PC-3 (cell line): ENCODE measurements at regions not wholly inside any gene's neighbourhood (a gene's known extent, or its start where the extent isn't known, plus 50 kb on each side); places are given as distances from the start of the nearest gene placed in this dataset.

Experiments
- CTCF ChIP-seq: fragments of 300-600 bp; sonication (generic); conservative IDR thresholded peaks from 2 replicates; pipeline ENCODE4 v1.5.1; 2017; ENCODE audit warnings: antibody characterized with exemption, low read depth, mild to moderate bottlenecking, low read length
- EZH2 ChIP-seq: fragments of 300-600 bp; sonication (generic); IDR thresholded peaks from one replicate; pipeline ENCODE4 v1.6.1; 2017; ENCODE audit warnings: antibody characterized with exemption, mild to moderate bottlenecking, low read length; ENCODE audit not compliant: unreplicated experiment
- EZH2phosphoT487 ChIP-seq: fragments of 300-600 bp; sonication (generic); IDR thresholded peaks from 2 replicates; pipeline ENCODE4 v1.6.1; 2018; ENCODE audit warnings: mild to moderate bottlenecking, antibody characterized with exemption, low read length, borderline replicate concordance

- TF ChIP-seq CTCF (no peak), EZH2phosphoT487 (no peak), EZH2 (no peak)
These were observed 103.6 kb upstream of the ESRRB start for GRCh38 chr14:76272349-76272748.
